DND-41 (cell line): ENCODE measurements at regions not wholly inside any gene's neighbourhood (a gene's known extent, or its start where the extent isn't known, plus 50 kb on each side); places are given as distances from the start of the nearest gene placed in this dataset.

ENCODE experiments used
- ATAC-seq: fragments of 200-7000 bp; cut with Tn5 transposase; 3 replicates; pipeline ENCODE4 v1.9.1; 2021; ENCODE audit warnings: low read depth; ENCODE audit not compliant: insufficient read depth
- DNase-seq: peaks from one replicate; pipeline ENCODE4 v3.0.0-alpha.2; 2020
- H2AFZ ChIP-seq: 2 replicates; pipeline ENCODE4 v1.6.0; 2012; ENCODE audit warnings: low read depth, low read length
- H3K27ac ChIP-seq: 2 replicates; pipeline ENCODE4 v1.5.1; 2012; ENCODE audit warnings: low read length, inconsistent platforms
- H3K27me3 ChIP-seq: fragments of 200-600 bp; sonication (generic); 2 replicates; pipeline ENCODE4 v1.6.0; 2012; ENCODE audit warnings: low read length, mild to moderate bottlenecking, inconsistent platforms; ENCODE audit not compliant: insufficient read depth, poor library complexity
- H3K36me3 ChIP-seq: 2 replicates; pipeline ENCODE4 v1.5.1; 2012; ENCODE audit warnings: low read length, inconsistent platforms; ENCODE audit not compliant: insufficient read depth
- H3K4me1 ChIP-seq: 2 replicates; pipeline ENCODE4 v1.5.1; 2012; ENCODE audit warnings: mild to moderate bottlenecking, low read length; ENCODE audit not compliant: insufficient read depth
- H3K4me2 ChIP-seq: 2 replicates; pipeline ENCODE4 v1.6.0; 2012; ENCODE audit warnings: mild to moderate bottlenecking, moderate library complexity, low read length, inconsistent platforms; ENCODE audit not compliant: insufficient read depth
- H3K4me3 ChIP-seq, 2 experiments: fragments of 200-600 bp in 1 of 2; shearing (Covaris generic) in 1 of 2; 2 replicates each; pipeline ENCODE4 v1.5.1; 2012 to 2016; ENCODE audit warnings: inconsistent platforms in 2 of 2, low read length in 2 of 2, mild to moderate bottlenecking in 2 of 2, low read depth in 1 of 2, moderate library complexity in 1 of 2
- H3K79me2 ChIP-seq: 2 replicates; pipeline ENCODE4 v1.6.0; 2012; ENCODE audit warnings: low read length, inconsistent platforms; ENCODE audit not compliant: insufficient read depth
- H3K9ac ChIP-seq: 2 replicates; pipeline ENCODE4 v1.6.0; 2012; ENCODE audit warnings: low read depth, mild to moderate bottlenecking, inconsistent platforms, low read length, moderate library complexity
- H3K9me3 ChIP-seq: 2 replicates; pipeline ENCODE4 v1.5.1; 2012; ENCODE audit warnings: low read length, moderate library complexity, mild to moderate bottlenecking, inconsistent platforms; ENCODE audit not compliant: insufficient read depth, severe bottlenecking
- H4K20me1 ChIP-seq: 2 replicates; pipeline ENCODE4 v1.6.0; 2012; ENCODE audit warnings: low read length; ENCODE audit not compliant: insufficient read depth
- EZH2 ChIP-seq: IDR thresholded peaks from 3 replicates; pipeline ENCODE4 v1.6.1; 2012; ENCODE audit warnings: borderline replicate concordance, low read depth, mild to moderate bottlenecking, moderate library complexity, low read length, inconsistent platforms; ENCODE audit not compliant: severe bottlenecking
- TF ChIP-seq, protein P1 (sequence below): IDR thresholded peaks from 2 replicates; pipeline ENCODE4 v1.5.1; 2012; ENCODE audit warnings: borderline replicate concordance, low read length, moderate library complexity, mild to moderate bottlenecking; ENCODE audit not compliant: poor library complexity, severe bottlenecking; ENCODE audit errors: extremely low read depth

DNA sequence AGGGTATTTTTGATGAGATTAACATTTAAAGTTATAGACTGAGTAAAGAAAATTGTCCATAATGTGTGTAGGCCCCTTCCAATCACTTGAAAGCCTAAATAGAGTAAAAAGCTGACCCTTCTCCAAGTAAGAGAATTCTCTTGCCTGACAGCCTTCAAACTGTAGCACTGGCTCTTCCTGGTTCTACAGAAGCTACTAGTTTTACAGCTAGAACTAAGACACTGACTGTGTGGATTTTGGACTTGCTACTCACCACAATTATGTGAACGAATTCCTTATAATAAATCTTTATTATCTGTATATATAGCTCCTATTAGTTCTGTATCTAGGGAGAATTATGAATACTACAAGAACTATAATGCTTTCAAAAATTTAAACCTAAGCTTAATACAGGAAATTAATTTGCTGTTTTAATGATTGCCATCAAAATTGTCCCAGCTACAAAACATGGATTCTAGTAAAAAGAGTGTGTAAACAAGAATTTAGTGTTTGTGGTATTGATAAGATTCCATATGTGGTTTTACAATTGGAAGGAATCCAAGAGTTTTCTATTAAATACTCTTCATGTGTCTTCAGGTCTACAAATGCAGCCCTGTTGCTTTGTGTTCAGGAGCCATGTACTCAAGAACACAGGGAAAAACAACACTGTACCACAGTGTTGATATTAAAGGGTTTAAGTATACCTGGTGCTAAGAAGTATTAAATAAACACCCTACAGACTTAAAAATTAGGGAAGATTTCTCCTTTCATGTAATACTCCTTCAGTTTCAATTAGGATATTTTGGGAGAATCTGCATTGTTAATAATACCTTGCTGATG lies 366.5 kb downstream of the CXXC4 start:
- Histone ChIP-seq H3K27me3 (no peaks in the 10 kb centered on the region), H3K79me2 (no peaks in the 10 kb centered on the region), H3K9me3 (no peaks in the 10 kb centered on the region), H3K4me2 (no peak overlapping the region), H4K20me1 (no peaks in the 10 kb centered on the region), H3K4me3 (no peak overlapping the region), H3K27ac (no peak overlapping the region), H2AFZ (no peak overlapping the region), H3K4me1 (no peaks in the 10 kb centered on the region), H3K9ac (no peak overlapping the region), H3K36me3 (no peaks in the 10 kb centered on the region)
- no peak for TF ChIP-seq EZH2
- TF ChIP-seq, protein P1, sequence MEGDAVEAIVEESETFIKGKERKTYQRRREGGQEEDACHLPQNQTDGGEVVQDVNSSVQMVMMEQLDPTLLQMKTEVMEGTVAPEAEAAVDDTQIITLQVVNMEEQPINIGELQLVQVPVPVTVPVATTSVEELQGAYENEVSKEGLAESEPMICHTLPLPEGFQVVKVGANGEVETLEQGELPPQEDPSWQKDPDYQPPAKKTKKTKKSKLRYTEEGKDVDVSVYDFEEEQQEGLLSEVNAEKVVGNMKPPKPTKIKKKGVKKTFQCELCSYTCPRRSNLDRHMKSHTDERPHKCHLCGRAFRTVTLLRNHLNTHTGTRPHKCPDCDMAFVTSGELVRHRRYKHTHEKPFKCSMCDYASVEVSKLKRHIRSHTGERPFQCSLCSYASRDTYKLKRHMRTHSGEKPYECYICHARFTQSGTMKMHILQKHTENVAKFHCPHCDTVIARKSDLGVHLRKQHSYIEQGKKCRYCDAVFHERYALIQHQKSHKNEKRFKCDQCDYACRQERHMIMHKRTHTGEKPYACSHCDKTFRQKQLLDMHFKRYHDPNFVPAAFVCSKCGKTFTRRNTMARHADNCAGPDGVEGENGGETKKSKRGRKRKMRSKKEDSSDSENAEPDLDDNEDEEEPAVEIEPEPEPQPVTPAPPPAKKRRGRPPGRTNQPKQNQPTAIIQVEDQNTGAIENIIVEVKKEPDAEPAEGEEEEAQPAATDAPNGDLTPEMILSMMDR: no peak
- no peak for ATAC-seq
- no peak for DNase-seq

DNA sequence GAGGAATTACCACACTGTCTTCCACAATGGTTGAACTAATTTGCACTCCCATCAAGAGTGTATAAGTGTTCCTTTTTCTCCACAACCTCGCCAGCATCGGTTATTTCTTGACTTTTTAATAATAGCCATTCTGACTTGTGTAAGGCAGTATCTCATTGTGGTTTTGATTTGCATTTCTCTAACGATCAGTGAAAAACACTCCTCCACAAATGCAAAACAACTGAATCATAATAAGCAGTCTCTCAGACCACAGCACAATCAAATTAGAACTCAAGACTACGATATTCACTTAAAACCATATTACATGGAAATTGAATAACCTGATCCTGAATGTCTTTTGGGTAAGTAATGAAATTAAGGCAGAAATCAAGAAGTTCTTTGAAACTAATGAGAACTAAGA lies 371.7 kb downstream of the CXXC4 start:
- no peak for TF ChIP-seq EZH2
- TF ChIP-seq, protein P1: no peak

DNA sequence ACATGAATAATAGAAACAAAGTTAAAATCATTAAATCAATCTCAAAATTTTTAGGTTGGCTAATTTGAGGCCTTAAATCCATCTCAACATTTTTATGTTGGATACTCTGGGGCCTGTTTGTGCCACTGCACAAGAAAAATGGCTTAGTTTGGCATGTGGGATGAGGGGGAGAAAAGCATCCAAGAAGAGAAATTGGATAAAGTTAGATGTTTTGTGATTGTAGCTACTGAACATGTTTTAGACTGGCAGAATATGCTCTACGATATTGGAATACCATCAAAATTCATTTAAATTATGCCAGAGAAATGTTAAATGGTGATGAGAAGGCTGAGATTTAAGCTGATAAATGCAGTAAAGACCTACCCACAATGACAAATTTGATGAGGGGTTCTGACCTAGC lies 376.9 kb downstream of the CXXC4 start:
- no peak overlapping the region for H3K9ac ChIP-seq
- no peak overlapping the region for H2AFZ ChIP-seq
- no peaks in the 10 kb centered on the region for H3K4me1 ChIP-seq
- H4K20me1 ChIP-seq: no peaks in the 10 kb centered on the region
- H3K27me3 ChIP-seq: no peaks in the 10 kb centered on the region
- H3K4me2 ChIP-seq: no peak overlapping the region
- no peaks in the 10 kb centered on the region for H3K79me2 ChIP-seq
- no peak overlapping the region for H3K27ac ChIP-seq
- TF ChIP-seq, protein P1: no peak
- TF ChIP-seq EZH2: no peak
- H3K4me3 ChIP-seq: no peak overlapping the region
- no peak for DNase-seq
- no peaks in the 10 kb centered on the region for H3K9me3 ChIP-seq
- H3K36me3 ChIP-seq: no peaks in the 10 kb centered on the region
- ATAC-seq: no peak

More for the DNA sequence above, 371.7 kb downstream of the CXXC4 start:
- Histone ChIP-seq H3K4me1 (no peaks in the 10 kb centered on the region), H3K79me2 (no peaks in the 10 kb centered on the region), H4K20me1 (no peaks in the 10 kb centered on the region), H3K27ac (no peak overlapping the region), H3K9ac (no peak overlapping the region), H3K36me3 (no peaks in the 10 kb centered on the region), H3K9me3 (no peaks in the 10 kb centered on the region), H2AFZ (no peak overlapping the region), H3K4me2 (no peak overlapping the region), H3K27me3 (no peaks in the 10 kb centered on the region), H3K4me3 (no peak overlapping the region)
- DNase-seq: no peak
- no peak for ATAC-seq
